Superior temporal gyrus (tissue), 1 donor: ENCODE measurements at regions not wholly inside any gene's neighbourhood (a gene's known extent, or its start where the extent isn't known, plus 50 kb on each side); places are given as distances from the start of the nearest gene placed in this dataset.
"Not testable (repeated sequence)": the region's sequence is repeated elsewhere in the genome, so short reads cannot be mapped to it uniquely, and the experiment has no call there.

Experiments
- DNase-seq: peaks from one replicate; pipeline ENCODE4 v3.0.0-alpha.2; 2016; ENCODE audit errors: extremely low spot score

- DNase-seq: no peak
Observed at GRCh38 chr14:88929656-88930436, 105.4 kb downstream of the TTC8 start.

DNA sequence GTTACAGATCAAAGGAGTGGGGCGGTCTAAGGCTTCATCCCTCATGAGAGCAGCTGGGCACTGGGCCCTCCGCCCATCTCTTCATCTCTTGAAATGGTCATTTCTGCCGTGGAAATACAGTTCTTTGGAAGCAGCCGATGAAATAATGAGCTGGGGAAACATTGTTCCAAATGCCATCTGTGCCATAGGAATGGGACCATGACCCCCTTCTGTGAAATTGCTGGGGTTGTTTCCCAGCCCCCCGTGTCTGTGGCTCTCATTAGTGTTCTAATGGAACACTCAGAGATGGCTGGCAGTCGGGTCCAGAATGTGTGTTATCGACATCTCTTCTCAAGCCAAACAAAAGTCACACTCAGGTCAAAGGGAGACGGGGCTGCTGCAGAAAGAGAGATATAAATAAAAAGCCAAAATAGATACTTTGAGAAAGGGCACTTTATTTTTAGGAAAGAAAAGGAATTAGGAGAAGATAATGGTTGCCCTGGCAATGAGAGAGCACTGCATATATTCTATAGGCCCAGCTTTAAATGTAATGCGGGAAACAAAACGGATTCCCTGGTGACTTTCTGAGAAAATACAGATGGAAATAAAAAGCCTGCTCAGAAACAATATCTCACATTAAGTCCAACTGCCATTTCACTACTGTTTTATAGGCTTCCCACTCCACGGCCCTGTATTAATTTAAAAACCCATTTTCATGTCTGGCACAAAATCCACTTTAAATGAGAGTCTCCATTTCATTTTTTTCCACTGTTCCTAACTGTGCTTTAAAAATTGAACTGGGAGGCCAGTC, 107.1 kb downstream of the TTC8 start:
- DNase-seq: no peak

DNA sequence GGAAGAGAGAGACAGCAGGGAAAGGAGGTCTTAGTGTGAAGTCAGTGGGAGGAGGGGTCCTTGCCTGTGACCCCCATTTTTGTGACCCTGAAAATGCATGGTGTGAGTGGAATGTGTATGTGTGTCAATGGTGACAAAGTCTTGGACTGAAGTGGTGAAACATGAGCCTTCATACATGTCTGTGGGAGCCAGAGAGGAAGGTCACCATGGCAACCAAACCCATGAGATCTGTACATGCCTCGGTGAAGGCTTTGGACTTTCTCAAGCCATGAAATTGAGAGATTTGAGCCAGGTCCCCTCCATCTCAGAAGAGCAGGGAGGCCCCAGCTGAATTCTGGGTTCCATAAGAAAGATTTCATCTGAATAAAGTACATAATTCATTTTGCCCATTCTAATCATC, 108.7 kb downstream of the TTC8 start:
- DNase-seq: no peak

DNA sequence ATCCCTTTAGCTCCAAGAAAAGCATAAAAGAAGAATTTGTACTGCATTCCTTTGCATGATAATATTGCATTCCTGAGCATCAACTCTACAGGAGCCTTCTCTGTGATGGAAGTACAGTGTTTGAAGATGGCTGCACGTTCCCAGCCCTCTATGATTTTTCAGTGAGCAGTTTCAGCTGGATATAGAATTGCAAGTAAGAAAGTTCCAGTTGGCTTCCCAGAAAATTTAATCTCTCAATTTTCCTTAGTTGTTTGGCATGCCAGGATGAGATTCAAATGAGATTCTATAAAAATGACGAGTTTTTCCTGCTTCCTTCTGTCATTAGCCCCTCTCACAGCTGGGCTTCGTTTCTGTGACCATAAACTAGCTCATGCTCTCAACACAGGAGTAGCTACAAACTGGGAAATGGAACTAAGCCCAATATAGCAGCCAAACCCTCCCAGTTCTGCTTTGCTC, 109.9 kb downstream of the TTC8 start:
- no peak for DNase-seq

DNA sequence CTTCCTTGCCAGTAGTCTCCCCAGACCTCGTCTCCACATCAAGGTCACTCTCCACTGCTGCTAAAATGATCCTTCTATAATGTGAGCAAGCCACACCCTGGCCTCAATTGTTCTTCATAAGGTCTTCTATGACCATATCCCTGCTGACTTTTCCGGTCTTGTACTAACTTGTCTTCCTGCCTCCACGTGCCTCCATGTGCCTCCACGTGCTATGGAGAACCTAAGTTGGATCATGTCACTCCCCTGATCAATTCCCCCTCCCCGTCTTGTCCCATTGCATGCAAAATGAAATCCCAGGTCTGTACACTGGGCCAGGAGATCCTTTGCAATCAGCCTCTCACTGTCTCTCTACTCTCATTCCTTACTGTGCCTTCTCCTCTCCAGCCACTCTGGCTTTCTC, 110.6 kb downstream of the TTC8 start:
- DNase-seq: no peak

DNA sequence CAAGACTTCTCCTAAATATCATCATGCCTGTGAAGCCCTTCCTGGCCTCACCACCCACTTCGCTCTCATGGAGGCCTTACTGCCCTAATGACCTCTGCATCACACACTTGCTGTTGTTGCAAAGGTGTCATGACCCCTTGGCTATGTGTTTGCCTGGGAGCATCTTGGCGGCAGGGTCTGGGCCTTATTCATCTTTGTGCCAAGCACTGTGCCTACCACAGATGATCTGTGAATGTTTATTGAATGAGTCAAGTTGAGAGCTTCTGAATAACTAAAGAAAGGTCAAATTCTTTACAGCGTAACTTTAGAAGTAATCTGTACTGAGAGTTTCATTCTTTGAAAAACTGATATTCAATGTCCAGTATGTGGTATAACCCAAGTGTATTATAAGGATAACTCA, 113.3 kb downstream of the TTC8 start:
- no peak for DNase-seq

- DNase-seq: no peak
Observed at GRCh38 chr14:88940671-88941070, 116.2 kb downstream of the TTC8 start.

DNA sequence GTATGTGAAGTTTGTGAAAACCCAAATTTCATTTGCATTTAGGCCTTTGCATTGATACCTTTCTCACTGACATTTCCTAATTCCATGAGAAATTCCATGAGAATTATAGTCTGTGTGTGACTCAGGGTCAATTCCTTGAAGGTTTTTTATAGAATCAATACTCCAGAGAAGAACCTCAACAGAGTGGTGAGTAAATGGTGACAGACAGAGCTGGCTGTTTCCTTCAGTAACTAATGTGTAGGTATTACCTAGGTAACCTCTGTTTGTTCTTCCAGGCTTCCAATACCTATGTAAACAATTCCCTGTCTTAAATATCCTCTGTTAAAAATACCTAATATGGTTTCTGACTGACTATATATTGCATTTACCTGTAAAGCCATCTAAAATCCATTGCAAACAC, 117.0 kb downstream of the TTC8 start:
- DNase-seq: no peak

DNA sequence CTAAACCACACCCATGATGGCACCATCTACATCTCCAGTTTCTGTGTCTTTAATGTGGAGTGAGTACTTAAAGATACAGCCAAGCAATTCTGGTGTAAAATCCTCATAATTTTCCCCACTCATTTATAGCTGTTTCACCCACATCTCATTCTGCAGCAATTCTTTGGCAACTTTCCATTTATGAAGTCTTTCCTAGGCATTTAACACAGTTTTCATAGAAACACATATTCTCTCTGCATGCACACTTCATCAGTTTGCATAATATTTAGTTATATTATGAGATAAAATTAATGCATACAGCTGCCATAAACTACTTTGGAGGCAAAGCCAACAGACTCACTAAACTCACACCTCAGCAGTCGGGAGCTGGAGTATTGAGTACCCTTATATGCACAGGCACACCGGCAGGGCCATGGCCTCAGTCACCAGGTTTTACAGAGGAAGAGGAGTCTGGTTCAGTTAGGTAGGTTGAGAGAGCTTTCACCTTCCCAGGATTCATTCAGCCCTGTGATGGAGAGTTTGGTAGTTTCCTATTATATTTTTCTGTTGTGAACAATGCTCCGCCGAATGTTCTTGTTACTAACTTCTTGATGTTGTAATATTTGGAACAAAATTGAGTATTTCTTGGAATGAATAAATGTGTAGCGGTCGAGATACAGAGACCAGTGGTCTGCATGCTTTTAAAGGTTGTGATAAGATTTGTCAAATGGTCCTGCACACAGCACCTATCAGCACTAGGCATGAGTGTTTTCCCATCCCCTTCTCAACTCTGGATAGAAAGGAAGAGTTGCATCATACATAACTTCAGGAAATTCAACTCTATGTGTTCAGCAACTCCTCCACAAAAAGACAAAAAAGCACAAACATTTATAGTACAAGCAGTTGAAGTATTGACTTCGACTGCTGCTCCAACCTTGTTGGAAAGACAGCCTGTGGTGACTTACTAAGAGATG, 123.5 kb downstream of the TTC8 start:
- DNase-seq: peak; percentile 24

- no peak for DNase-seq
Observed at GRCh38 chr14:88950069-88950468, 125.6 kb downstream of the TTC8 start.

DNA sequence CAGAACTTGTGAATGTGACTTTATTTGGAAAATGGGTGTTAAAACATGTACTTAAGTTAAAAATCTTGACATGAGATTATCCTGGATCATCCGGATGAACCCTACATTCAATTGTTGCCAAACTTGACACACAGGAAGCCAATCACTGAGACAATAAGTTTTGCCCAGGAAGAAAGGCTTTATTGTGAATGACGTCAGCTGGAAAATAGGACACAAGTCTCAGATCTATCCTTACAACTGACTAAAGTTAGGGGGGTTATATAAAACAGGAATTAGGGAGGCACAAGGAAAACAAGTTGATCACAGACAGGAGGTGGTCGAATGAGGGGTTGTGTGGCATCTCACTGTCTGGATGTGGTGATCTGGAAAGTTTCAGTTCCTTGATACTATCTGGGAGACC, 126.9 kb downstream of the TTC8 start:
- no peak for DNase-seq

DNA sequence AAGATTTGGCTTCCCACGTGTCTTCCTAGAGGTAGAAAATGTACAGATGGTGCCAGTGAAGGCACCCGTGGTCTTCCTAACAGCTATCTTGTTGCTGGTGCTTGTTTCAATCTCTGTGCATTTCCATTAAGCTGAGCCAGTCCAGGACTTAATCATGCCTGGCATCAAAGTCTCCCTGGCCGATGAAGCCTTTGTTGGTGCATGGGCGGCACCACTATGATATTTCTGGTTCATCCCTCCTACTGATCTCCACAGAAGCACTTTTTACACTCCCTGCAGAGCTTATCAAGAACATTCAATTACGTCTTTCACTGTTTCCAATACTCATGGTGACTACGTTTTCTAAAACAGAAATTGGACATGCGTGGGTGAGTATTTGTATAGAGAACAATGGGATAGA, 128.4 kb downstream of the TTC8 start:
- peak; percentile 41 for DNase-seq

DNA sequence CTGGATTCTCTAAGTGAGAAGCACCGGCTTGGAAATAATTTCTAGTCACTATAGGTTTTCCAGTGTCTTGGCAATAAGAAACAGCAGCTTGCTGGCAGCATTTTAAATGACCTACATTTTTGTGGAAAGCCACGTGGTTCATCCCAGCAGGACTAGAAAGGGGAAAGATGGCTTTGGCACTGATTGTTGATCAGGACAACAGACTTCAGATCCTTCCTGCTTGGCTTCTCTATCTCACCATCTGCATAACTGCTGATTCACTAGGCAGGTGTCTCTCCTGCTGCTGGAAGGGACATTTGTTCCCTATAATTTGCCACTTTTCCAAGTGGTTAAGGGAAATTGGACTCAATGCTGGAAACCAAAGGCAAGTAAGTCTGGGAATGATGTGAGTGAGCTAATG, 131.0 kb downstream of the TTC8 start:
- peak; percentile 71 for DNase-seq

- DNase-seq: no peak
Observed at GRCh38 chr14:88960496-88960895, 136.0 kb downstream of the TTC8 start.

DNA sequence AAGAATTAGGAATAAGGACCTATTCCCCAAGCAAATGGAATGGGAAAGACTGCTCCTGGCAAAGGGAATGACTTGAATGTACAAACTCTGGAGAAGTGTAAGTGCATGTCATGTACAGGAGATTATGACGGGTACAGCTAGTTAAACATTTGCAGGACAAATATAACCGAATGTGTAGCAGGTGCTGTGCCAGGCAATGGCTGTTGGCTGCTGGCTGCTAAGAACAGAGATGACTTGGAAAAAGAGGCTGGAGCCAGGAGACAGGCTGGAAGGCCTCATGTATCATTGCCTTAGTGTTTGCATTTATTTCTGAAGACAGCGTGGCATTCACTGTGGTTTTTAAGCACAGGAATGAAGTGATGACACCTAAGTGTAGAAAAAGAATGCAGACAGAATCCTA, 136.8 kb downstream of the TTC8 start:
- DNase-seq: peak; percentile 68

DNA sequence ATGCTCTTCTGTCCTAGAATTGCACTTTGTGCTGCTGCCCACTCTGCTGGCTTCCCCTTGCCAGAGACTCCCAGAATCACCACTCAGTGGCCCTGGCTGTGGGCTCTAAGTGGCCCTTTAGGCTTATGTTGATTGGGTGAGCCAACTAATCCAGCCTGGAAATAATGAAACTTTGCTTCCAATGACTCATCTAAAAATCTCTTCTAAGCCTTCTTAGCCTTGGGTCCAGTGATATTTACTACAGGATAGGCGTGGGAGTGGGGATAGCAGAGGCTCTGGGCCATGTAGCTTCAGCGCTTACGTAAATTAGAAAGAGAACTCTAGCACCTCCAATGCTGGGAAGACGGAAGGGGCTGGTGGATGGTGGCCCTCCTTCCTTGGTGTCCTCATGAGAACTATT, 137.9 kb downstream of the TTC8 start:
- no peak for DNase-seq

DNA sequence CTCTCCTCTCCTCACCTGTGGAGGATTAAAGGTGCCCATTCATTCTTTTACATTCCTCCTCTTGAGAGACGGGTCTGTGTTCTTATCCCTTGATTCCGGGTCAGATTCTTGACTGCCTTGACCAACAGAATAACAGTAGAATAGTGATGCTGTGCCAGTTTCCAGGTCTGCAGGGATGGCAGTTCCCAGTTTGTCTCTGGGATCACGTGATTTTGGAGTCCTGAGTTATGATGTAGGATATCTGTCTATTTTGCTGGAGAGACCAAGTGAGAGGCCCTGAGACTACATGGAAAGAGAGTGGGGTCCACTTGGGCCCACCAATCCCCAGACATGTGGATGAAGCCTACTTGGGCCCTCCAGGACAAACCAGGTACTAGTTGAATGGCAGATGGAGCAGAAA, 142.8 kb downstream of the TTC8 start:
- no peak for DNase-seq

DNA sequence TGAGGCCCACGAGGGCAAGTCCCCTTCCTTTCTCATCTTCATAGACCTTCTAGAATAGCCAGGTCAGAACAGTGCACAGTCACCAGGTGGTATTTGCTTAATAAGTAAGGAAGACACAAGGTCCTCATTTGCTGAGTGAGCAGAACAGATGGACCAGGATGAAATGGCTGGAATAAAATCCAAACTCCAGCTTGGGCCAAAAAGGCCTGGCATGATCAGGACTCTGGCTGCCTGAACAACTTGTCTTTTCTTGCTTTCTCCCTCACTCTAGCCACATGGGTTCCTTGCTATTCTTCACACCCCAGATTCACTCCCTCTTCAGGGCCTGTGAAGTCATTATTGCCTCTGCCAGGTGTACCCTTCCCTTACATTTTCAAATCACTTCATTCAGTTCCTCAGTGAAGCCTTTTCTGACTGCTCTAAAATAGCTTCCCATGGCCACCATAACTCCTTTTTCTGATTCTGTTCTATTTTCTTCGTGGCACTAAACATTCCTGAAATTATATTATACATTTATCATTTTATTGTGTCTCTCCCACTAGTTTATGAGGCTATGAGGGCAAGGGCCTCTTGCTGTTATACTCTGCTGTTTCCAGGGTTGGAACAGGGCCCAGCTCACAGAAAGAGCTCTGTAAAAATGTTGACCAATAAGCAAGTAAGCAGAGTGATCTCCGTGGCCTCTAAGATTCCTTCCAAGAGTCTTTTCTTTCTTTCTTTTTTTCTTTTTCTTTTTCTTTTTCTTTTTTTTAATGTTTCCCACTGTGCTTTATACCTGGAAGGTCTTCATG, 150.8 kb downstream of the TTC8 start:
- no peak for DNase-seq

DNA sequence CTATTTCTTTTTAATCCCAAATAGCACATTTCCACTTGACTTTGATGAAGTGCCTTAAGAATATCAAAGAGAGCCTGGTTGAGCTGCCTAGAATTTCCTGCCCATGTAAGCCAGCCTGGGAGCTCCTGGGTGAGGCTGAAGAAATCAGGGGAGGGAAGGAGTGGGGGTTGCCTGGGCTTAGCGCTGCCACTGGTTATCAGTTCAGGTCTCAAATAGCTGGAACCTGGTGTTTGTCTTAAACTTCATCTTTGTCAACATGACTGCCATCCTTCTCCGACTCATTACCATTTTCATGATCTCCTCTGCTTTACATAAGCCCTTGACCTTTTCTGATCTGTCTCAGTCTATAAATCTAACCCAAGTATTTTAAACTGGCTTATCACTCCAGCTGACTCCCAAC, 151.5 kb downstream of the TTC8 start:
- no peak for DNase-seq

DNA sequence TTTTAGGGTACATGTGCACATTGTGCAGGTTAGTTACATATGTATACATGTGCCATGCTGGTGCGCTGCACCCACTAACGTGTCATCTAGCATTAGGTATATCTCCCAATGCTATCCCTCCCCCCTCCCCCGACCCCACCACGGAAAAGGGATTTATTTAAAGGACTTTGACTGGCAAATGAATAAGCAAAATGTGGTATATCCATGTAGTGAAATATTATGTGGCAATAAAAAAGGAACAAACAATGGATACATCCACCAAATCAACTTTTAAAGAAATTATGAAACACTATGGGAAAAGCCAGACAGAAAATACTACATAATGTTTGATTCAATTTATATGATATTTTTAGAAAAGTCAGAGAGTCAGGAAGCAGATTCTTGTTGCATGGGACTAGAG, 156.5 kb downstream of the TTC8 start:
- DNase-seq: not testable (repeated sequence)

DNA sequence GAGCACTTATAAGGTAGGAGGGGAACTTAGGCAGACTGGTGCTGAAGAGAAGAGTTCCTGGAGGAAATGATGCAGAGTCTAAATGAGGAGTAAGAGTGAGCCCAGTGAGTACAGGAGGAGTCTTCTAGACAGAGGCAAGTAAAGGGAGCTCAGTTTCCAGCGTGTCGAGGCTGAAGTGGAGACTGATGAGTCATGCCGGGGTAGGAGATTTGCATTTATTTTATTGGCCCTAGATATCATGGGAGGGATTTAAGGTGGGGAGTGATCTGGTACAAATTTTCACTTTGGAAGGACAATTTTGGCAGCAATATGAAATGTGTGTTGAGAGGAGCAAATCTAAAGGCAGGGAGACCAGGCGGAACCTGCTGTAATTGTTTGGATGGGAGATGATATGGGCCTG, 157.5 kb downstream of the TTC8 start:
- no peak for DNase-seq
